ENCODE measurements at regions not wholly inside any gene's neighbourhood (a gene's known extent, or its start where the extent isn't known, plus 50 kb on each side); places are given as distances from the start of the nearest gene placed in this dataset.

DNA sequence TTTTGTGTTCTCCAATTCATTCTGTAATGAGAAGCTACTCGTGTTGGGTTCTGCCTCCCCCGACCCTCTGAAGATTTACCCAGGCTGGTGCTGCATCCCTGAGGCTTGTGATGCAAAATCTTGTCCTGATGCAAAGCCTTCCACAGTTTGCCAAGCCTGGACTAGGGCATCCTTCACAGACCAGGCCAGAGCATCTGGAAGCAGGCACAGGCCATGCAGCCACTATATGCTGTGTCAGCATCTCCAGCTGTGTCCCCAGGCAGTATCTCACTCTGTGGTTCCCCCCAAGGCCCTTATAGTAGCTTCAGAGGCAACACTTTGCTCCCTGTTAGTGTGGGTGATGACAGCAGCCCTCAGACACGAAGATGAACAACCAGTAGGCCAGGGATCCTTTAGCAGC is 77.3 kb upstream of the RCN1 start:
- TF ChIP-seq KHSRP (IDR thresholded peaks at IDR 0.05) (no peak), EP300 (IDR thresholded peaks at IDR 0.05; ENCODE audit: low read length) (no peak), KDM5B (IDR thresholded peaks at IDR 0.05; ENCODE audit: insufficient replicate concordance, low read depth, low read length) (no peak), MAZ (CRISPR knock-in tag; conservative IDR thresholded peaks at IDR 0.05 in 1 of 2, IDR thresholded peaks at IDR 0.05 in 1 of 2) (no peak), TCF7L2 (IDR thresholded peaks at IDR 0.05; ENCODE audit: low read depth, low read length) (no peak)
- TF ChIP-seq, protein P1, sequence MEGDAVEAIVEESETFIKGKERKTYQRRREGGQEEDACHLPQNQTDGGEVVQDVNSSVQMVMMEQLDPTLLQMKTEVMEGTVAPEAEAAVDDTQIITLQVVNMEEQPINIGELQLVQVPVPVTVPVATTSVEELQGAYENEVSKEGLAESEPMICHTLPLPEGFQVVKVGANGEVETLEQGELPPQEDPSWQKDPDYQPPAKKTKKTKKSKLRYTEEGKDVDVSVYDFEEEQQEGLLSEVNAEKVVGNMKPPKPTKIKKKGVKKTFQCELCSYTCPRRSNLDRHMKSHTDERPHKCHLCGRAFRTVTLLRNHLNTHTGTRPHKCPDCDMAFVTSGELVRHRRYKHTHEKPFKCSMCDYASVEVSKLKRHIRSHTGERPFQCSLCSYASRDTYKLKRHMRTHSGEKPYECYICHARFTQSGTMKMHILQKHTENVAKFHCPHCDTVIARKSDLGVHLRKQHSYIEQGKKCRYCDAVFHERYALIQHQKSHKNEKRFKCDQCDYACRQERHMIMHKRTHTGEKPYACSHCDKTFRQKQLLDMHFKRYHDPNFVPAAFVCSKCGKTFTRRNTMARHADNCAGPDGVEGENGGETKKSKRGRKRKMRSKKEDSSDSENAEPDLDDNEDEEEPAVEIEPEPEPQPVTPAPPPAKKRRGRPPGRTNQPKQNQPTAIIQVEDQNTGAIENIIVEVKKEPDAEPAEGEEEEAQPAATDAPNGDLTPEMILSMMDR (IDR thresholded peaks at IDR 0.05 in 2 of 3, conservative IDR thresholded peaks at IDR 0.05 in 1 of 3; ENCODE audit: insufficient read depth in 2 of 3, low read depth in 1 of 3, low read length in 3 of 3) = no peak
- TF ChIP-seq, protein P2, sequence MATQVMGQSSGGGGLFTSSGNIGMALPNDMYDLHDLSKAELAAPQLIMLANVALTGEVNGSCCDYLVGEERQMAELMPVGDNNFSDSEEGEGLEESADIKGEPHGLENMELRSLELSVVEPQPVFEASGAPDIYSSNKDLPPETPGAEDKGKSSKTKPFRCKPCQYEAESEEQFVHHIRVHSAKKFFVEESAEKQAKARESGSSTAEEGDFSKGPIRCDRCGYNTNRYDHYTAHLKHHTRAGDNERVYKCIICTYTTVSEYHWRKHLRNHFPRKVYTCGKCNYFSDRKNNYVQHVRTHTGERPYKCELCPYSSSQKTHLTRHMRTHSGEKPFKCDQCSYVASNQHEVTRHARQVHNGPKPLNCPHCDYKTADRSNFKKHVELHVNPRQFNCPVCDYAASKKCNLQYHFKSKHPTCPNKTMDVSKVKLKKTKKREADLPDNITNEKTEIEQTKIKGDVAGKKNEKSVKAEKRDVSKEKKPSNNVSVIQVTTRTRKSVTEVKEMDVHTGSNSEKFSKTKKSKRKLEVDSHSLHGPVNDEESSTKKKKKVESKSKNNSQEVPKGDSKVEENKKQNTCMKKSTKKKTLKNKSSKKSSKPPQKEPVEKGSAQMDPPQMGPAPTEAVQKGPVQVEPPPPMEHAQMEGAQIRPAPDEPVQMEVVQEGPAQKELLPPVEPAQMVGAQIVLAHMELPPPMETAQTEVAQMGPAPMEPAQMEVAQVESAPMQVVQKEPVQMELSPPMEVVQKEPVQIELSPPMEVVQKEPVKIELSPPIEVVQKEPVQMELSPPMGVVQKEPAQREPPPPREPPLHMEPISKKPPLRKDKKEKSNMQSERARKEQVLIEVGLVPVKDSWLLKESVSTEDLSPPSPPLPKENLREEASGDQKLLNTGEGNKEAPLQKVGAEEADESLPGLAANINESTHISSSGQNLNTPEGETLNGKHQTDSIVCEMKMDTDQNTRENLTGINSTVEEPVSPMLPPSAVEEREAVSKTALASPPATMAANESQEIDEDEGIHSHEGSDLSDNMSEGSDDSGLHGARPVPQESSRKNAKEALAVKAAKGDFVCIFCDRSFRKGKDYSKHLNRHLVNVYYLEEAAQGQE (IDR thresholded peaks at IDR 0.05; ENCODE audit: borderline replicate concordance) = no peak
- TF ChIP-seq, protein P2 (CRISPR knock-in tag; IDR thresholded peaks at IDR 0.05; ENCODE audit: low read depth) = no peak
- TF ChIP-seq, protein P3, sequence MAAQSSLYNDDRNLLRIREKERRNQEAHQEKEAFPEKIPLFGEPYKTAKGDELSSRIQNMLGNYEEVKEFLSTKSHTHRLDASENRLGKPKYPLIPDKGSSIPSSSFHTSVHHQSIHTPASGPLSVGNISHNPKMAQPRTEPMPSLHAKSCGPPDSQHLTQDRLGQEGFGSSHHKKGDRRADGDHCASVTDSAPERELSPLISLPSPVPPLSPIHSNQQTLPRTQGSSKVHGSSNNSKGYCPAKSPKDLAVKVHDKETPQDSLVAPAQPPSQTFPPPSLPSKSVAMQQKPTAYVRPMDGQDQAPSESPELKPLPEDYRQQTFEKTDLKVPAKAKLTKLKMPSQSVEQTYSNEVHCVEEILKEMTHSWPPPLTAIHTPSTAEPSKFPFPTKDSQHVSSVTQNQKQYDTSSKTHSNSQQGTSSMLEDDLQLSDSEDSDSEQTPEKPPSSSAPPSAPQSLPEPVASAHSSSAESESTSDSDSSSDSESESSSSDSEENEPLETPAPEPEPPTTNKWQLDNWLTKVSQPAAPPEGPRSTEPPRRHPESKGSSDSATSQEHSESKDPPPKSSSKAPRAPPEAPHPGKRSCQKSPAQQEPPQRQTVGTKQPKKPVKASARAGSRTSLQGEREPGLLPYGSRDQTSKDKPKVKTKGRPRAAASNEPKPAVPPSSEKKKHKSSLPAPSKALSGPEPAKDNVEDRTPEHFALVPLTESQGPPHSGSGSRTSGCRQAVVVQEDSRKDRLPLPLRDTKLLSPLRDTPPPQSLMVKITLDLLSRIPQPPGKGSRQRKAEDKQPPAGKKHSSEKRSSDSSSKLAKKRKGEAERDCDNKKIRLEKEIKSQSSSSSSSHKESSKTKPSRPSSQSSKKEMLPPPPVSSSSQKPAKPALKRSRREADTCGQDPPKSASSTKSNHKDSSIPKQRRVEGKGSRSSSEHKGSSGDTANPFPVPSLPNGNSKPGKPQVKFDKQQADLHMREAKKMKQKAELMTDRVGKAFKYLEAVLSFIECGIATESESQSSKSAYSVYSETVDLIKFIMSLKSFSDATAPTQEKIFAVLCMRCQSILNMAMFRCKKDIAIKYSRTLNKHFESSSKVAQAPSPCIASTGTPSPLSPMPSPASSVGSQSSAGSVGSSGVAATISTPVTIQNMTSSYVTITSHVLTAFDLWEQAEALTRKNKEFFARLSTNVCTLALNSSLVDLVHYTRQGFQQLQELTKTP (IDR thresholded peaks at IDR 0.05; ENCODE audit: low read depth in 1 of 2, partially characterized antibody in 2 of 2) = no peak
